Motor neuron (in vitro differentiated cells): ENCODE measurements at regions not wholly inside any gene's neighbourhood (a gene's known extent, or its start where the extent isn't known, plus 50 kb on each side); places are given as distances from the start of the nearest gene placed in this dataset.
A peak's percentile ranks its signal among the peaks of the same experiment; 100 is the strongest.

Experiments
- ATAC-seq, 8 experiments: fragments of 200-7000 bp; cut with Tn5 transposase; replicated peaks in 6 of 8; 2 replicates each; pipeline ENCODE4 v1.8.0; 2021; ENCODE audit warnings: mild to moderate bottlenecking in 8 of 8, moderate library complexity in 8 of 8
- H3K27ac ChIP-seq, 2 donors: fragments of 250-450 bp; sonication (Bioruptor Pico); 2 replicates each; pipeline ENCODE4 v1.9.0; 2021; ENCODE audit warnings: antibody characterized with exemption in 2 of 2, mild to moderate bottlenecking in 2 of 2, moderate library complexity in 1 of 2
- H3K4me1 ChIP-seq, 2 donors: fragments of 250-450 bp; sonication (Bioruptor Pico); replicated peaks in 1 of 2; 2 replicates each; pipeline ENCODE4 v1.6.1; 2021; ENCODE audit warnings: antibody characterized with exemption in 2 of 2, mild to moderate bottlenecking in 2 of 2, moderate library complexity in 1 of 2
- H3K4me3 ChIP-seq, 5 donors: fragments of 250-450 bp; sonication (Bioruptor Pico); 2 replicates each; pipeline ENCODE4 v1.9.0; 2021; ENCODE audit warnings: antibody characterized with exemption in 5 of 5, mild to moderate bottlenecking in 5 of 5, moderate library complexity in 4 of 5
- WGBS, 10 experiments: fragments of 450-650 bp; shearing (Covaris generic); methylation state at CpG; one replicate each; pipeline ENCODE4 v1.0.0; 2022; 5-methylcytosine and 5-hydroxymethylcytosine counted together
- in situ Hi-C, 9 experiments: fragments of 400-800 bp; cut with MboI; loops; one replicate each; pipeline ENCODE4 v1.15.0; 2021; ENCODE audit warnings: low sequenced_read_pairs in 9 of 9, low pct_unique_long_range_greater_than_20kb in 2 of 9; ENCODE audit not compliant: unreplicated experiment in 9 of 9

DNA sequence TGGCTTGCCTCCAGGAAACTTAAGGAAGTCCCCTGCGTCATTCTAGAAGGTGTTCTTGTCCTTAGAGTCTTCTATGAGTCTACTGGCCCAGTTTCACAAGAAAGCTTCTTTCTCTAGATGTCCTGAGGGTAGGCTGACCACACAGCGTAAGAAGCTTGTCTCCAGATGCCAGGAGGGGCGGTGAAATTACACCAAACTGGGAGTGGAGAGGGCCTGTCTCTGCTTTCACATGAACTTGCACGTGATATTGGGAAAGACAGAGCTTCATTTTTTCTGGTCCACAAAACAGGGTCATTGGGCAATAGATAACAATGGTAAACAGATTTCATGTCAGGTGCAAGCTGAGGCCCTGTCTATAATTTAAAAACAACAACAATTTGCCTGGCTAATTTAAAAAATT, 85.7 kb upstream of the TBX3 start:
- H3K27ac ChIP-seq: no peak overlapping the region
- H3K4me3 ChIP-seq: no peak overlapping the region
- no peak for ATAC-seq
- in situ Hi-C loops: no loop called here
- 40 to 100% (median 85%) methylated on average over 1 to 4 of the region's 4 CpGs; no CpG with 5 or more reads in 3 of the 10 experiments for WGBS, 10 experiments
- peaks cover 0 to 21% of the 10 kb centered on the region in 2 donors for H3K4me1 ChIP-seq

GRCh38 chr12:114767906-114768722, 84.1 kb upstream of the TBX3 start:
- 16 to 86% (median 42%) methylated on average over 5 to 10 of the region's 14 CpGs for WGBS, 10 experiments
- peak in 2 of 8 experiments; percentile 29 to 34 for ATAC-seq
- Histone ChIP-seq H3K4me3 (no peak overlapping the region), H3K27ac (peak overlapping the region in 1 of 2 donors; percentile 28), H3K4me1 (peaks cover 0 to 24% of the 10 kb centered on the region in 2 donors)
- in situ Hi-C loops: no loop called here

DNA sequence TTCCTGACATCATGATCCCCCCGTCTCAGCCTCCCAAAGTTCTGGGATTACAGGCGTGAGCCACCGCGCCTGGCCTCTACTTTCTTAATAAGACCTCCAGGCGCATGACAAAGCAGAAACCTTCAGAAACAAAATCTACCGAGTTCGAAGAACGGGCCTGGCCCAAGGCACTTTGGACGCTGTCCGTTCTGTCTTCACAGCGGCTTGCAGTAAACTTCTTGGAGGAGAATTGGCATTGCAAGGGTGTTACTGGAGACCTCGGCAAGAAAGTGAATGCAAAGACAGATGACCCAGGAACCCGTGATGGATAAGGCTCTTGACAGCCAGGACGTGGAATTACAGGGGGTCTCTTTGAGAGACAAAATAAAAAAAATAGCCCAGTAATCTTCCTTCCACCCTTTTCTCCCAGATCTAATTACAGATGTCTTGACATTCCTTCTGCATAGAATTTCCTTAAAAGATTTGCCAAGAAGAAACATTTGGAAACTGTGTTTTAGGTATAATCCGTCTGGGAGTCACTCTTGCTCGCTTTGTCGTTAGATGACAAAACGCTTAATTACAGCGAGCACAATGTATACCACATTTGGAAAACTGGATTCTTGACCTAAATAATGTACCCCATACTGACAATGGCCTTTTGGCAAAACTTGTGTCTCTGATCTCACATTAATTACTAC, 83.2 kb upstream of the TBX3 start:
- in situ Hi-C loops: no loop called here
- H3K4me1 ChIP-seq: peaks cover 0 to 24% of the 10 kb centered on the region in 2 donors
- no peak for ATAC-seq
- no peak overlapping the region for H3K27ac ChIP-seq
- 42 to 86% (median 55%) methylated on average over 5 to 13 of the region's 19 CpGs; no CpG with 5 or more reads in 1 of the 10 experiments for WGBS, 10 experiments
- no peak overlapping the region for H3K4me3 ChIP-seq

- 13 to 94% (median 83%) methylated on average over 1 to 9 of the region's 11 CpGs; no CpG with 5 or more reads in 1 of the 10 experiments for WGBS, 10 experiments
- peak in 2 of 8 experiments; percentile 55 to 96 for ATAC-seq
- in situ Hi-C loops: no loop called here
- no peak overlapping the region for H3K27ac ChIP-seq
- peaks cover 0 to 24% of the 10 kb centered on the region in 2 donors for H3K4me1 ChIP-seq
- no peak overlapping the region for H3K4me3 ChIP-seq
Measured at GRCh38 chr12:114765960-114766691, 82.2 kb upstream of the TBX3 start.

- WGBS, 10 experiments: 29 to 100% (median 40%) methylated on average over 1 to 5 of the region's 6 CpGs; no CpG with 5 or more reads in 2 of the 10 experiments
- in situ Hi-C loops: no loop called here
- Histone ChIP-seq H3K4me3 (no peak overlapping the region), H3K4me1 (peaks cover 0 to 24% of the 10 kb centered on the region in 2 donors), H3K27ac (peak overlapping the region in 1 of 2 donors; percentile 69)
- ATAC-seq: peak in 5 of 8 experiments; percentile 32 to 74 (median 57)
Measured at GRCh38 chr12:114764510-114764909, 80.5 kb upstream of the TBX3 start.

- no peak overlapping the region for H3K27ac ChIP-seq
- WGBS, 10 experiments: 14 to 100% (median 78%) methylated on average over 1 to 14 of the region's 22 CpGs; no CpG with 5 or more reads in 2 of the 10 experiments
Measured at GRCh38 chr12:114762490-114763110, 78.6 kb upstream of the TBX3 start.

DNA sequence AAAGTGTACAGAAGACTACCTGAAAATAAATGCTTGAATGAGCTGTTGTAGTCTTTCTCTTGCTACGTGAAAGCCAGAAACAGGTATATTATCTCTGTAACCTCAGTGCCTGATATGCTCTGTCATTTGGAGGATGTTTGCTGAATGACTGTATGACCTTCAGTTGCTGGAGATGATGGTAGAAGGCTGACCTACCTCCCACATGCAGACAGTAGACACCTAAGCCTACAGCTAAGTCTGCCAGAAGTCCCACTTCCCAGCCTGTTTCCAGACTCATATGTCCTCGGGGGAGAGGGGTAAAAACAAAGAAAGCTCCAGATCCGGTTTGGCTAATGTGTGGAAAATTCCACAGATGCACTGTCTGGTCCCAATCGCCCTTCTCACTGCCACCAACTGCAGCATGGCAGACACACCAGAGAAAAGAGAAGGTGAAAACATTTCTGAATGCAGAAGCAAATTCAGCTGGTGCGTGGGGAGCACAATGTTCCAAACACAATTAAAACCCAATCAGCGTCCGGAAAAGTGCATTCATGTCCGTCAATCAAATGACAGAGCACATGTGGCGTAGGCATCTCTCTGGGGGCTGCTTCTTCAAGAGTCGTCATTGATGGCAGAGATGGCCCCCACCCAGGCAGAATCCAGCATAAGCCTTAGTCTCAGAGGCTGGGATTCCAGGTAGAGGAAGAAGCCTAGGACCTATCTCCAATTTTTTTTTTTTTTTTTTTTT, 76.3 kb upstream of the TBX3 start:
- no peak overlapping the region for H3K27ac ChIP-seq
- in situ Hi-C loops: no loop called here
- H3K4me1 ChIP-seq: peaks cover 0 to 9% of the 10 kb centered on the region in 2 donors
- WGBS, 10 experiments: 18 to 100% (median 78%) methylated on average over 1 to 8 of the region's 10 CpGs; no CpG with 5 or more reads in 1 of the 10 experiments
- no peak overlapping the region for H3K4me3 ChIP-seq
- ATAC-seq: no peak

More at GRCh38 chr12:114762490-114763110, 78.6 kb upstream of the TBX3 start:
- in situ Hi-C loops: no loop called here
- H3K4me3 ChIP-seq: no peak overlapping the region
- no peak for ATAC-seq
- H3K4me1 ChIP-seq: peaks cover 0 to 14% of the 10 kb centered on the region in 2 donors

GRCh38 chr12:114759635-114760034, 75.7 kb upstream of the TBX3 start:
- no peak overlapping the region for H3K27ac ChIP-seq
- H3K4me3 ChIP-seq: no peak overlapping the region
- in situ Hi-C loops: no loop called here
- no peak for ATAC-seq
- peaks cover 0 to 3% of the 10 kb centered on the region in 2 donors for H3K4me1 ChIP-seq
- 79 to 100% (median 93%) methylated on average over 2 to 10 of the region's 11 CpGs; no CpG with 5 or more reads in 1 of the 10 experiments for WGBS, 10 experiments

- peak in 1 of 8 experiments; percentile 41 for ATAC-seq
- WGBS, 10 experiments: 0 to 100% (median 50%) methylated on average over 1 to 3 of the region's 4 CpGs; no CpG with 5 or more reads in 1 of the 10 experiments
- in situ Hi-C loops: no loop called here
- H3K27ac ChIP-seq: no peak overlapping the region
- no peak overlapping the region for H3K4me3 ChIP-seq
- peaks cover 3 to 4% of the 10 kb centered on the region in 2 donors for H3K4me1 ChIP-seq
Measured at GRCh38 chr12:114757684-114758325, 73.8 kb upstream of the TBX3 start.

- no peak overlapping the region for H3K27ac ChIP-seq
- peak in 5 of 8 experiments; percentile 33 to 83 (median 66) for ATAC-seq
- in situ Hi-C loops: no loop called here
- peaks cover 22 to 26% of the 10 kb centered on the region in 2 donors for H3K4me1 ChIP-seq
- H3K4me3 ChIP-seq: no peak overlapping the region
- 64 to 100% (median 73%) methylated on average over 2 to 7 of the region's 8 CpGs; no CpG with 5 or more reads in 3 of the 10 experiments for WGBS, 10 experiments
Measured at GRCh38 chr12:114752217-114752616, 68.2 kb upstream of the TBX3 start.

GRCh38 chr12:114751712-114752111, 67.7 kb upstream of the TBX3 start:
- Histone ChIP-seq H3K4me3 (no peak overlapping the region), H3K4me1 (peaks cover 22 to 31% of the 10 kb centered on the region in 2 donors), H3K27ac (no peak overlapping the region)
- WGBS, 10 experiments: 60 to 100% (median 83%) methylated on average over 1 to 2 of the region's 2 CpGs; no CpG with 5 or more reads in 7 of the 10 experiments
- no peak for ATAC-seq
- in situ Hi-C loops: no loop called here
